Smooth muscle cell (in vitro differentiated cells): ENCODE measurements at regions not wholly inside any gene's neighbourhood (a gene's known extent, or its start where the extent isn't known, plus 50 kb on each side); places are given as distances from the start of the nearest gene placed in this dataset.
A peak's percentile ranks its signal among the peaks of the same experiment; 100 is the strongest.

Experiments used
- DNase-seq: peaks from one replicate; lab custom pipeline; 2025; ENCODE audit not compliant: unreplicated experiment; lab: John Stamatoyannopoulos, UW
- H2AFZ ChIP-seq: fragments of 200-600 bp; sonication (generic); 2 replicates; pipeline ENCODE4 v1.6.0; 2016; ENCODE audit warnings: antibody characterized with exemption, low read depth, mild to moderate bottlenecking
- H3F3A ChIP-seq: fragments of 200-600 bp; sonication (generic); 2 replicates; pipeline ENCODE4 v1.6.0; 2017; ENCODE audit warnings: antibody characterized with exemption, low read depth
- H3K27ac ChIP-seq: fragments of 200-600 bp; sonication (generic); 2 replicates; pipeline ENCODE4 v1.5.1; 2016; ENCODE audit warnings: low read depth, mild to moderate bottlenecking
- H3K27me3 ChIP-seq: fragments of 200-600 bp; sonication (generic); 2 replicates; pipeline ENCODE4 v1.6.1; 2016; ENCODE audit warnings: low read depth, mild to moderate bottlenecking
- H3K36me3 ChIP-seq: fragments of 200-600 bp; sonication (generic); 2 replicates; pipeline ENCODE4 v1.5.1; 2016; ENCODE audit warnings: low read depth
- H3K4me1 ChIP-seq: fragments of 200-600 bp; sonication (generic); 2 replicates; pipeline ENCODE4 v1.5.1; 2016; ENCODE audit warnings: low read depth
- H3K4me2 ChIP-seq: fragments of 200-600 bp; sonication (generic); 2 replicates; pipeline ENCODE4 v1.6.0; 2016; ENCODE audit warnings: mild to moderate bottlenecking
- H3K4me3 ChIP-seq: fragments of 200-600 bp; sonication (generic); 2 replicates; pipeline ENCODE4 v1.5.1; 2016; ENCODE audit warnings: mild to moderate bottlenecking
- H3K79me2 ChIP-seq: fragments of 200-600 bp; sonication (generic); 2 replicates; pipeline ENCODE4 v1.6.0; 2016; ENCODE audit warnings: low read depth, mild to moderate bottlenecking
- H3K9ac ChIP-seq: fragments of 200-600 bp; sonication (generic); 2 replicates; pipeline ENCODE4 v1.6.0; 2016; ENCODE audit warnings: low read depth
- H3K9me3 ChIP-seq: fragments of 200-600 bp; sonication (generic); replicated peaks from 2 replicates; pipeline ENCODE4 v1.5.1; 2016; ENCODE audit warnings: low read depth
- H4K20me1 ChIP-seq: fragments of 200-600 bp; sonication (generic); 2 replicates; pipeline ENCODE4 v1.6.0; 2016; ENCODE audit warnings: low read depth
- CTCF ChIP-seq: fragments of 200-600 bp; sonication (generic); IDR thresholded peaks from 2 replicates; pipeline ENCODE4 v1.5.1; 2017; ENCODE audit warnings: borderline replicate concordance, mild to moderate bottlenecking, antibody characterized with exemption; ENCODE audit not compliant: insufficient read depth, poor library complexity, severe bottlenecking
- WGBS: methylation state at CpG from one replicate; pipeline ENCODE4 v1.1.7; 2016; ENCODE audit warnings: low lambda C conversion rate; 5-methylcytosine and 5-hydroxymethylcytosine counted together

- Histone ChIP-seq H4K20me1 (no peaks in the 10 kb centered on the region), H3K4me2 (no peak overlapping the region), H3K36me3 (no peaks in the 10 kb centered on the region), H3K9me3 (no peaks in the 10 kb centered on the region), H3F3A (no peaks in the 10 kb centered on the region), H3K27ac (no peak overlapping the region), H2AFZ (no peak overlapping the region), H3K4me1 (no peaks in the 10 kb centered on the region), H3K27me3 (no peaks in the 10 kb centered on the region), H3K9ac (no peak overlapping the region), H3K4me3 (no peak overlapping the region), H3K79me2 (no peaks in the 10 kb centered on the region)
- TF ChIP-seq CTCF: no peak
- WGBS: 94% methylated on average over 2 of the region's 2 CpGs
- DNase-seq: no peak
Observed at GRCh38 chr9:80292231-80292630, 720.5 kb downstream of the TLE4 start.

GRCh38 chr9:80285326-80285725 lies 713.6 kb downstream of the TLE4 start:
- no peak overlapping the region for H3K4me2 ChIP-seq
- H3K9me3 ChIP-seq: no peaks in the 10 kb centered on the region
- no peaks in the 10 kb centered on the region for H3K36me3 ChIP-seq
- H3K27ac ChIP-seq: no peak overlapping the region
- no peak overlapping the region for H3K4me3 ChIP-seq
- 31% methylated on average over 2 of the region's 2 CpGs for WGBS
- no peaks in the 10 kb centered on the region for H3K79me2 ChIP-seq
- H4K20me1 ChIP-seq: no peaks in the 10 kb centered on the region
- no peaks in the 10 kb centered on the region for H3K4me1 ChIP-seq
- H3K9ac ChIP-seq: no peak overlapping the region
- H3F3A ChIP-seq: no peaks in the 10 kb centered on the region
- TF ChIP-seq CTCF: peak; percentile 25
- DNase-seq: no peak
- no peaks in the 10 kb centered on the region for H3K27me3 ChIP-seq
- H2AFZ ChIP-seq: no peak overlapping the region

- H3K79me2 ChIP-seq: no peaks in the 10 kb centered on the region
- 51% methylated on average over 3 of the region's 3 CpGs for WGBS
- H3K9me3 ChIP-seq: no peaks in the 10 kb centered on the region
- H4K20me1 ChIP-seq: no peaks in the 10 kb centered on the region
- no peak for DNase-seq
- no peak overlapping the region for H2AFZ ChIP-seq
- TF ChIP-seq CTCF: no peak
- H3K27ac ChIP-seq: no peak overlapping the region
- H3K36me3 ChIP-seq: no peaks in the 10 kb centered on the region
- no peaks in the 10 kb centered on the region for H3K4me1 ChIP-seq
- no peak overlapping the region for H3K4me2 ChIP-seq
- H3K27me3 ChIP-seq: no peaks in the 10 kb centered on the region
- H3F3A ChIP-seq: no peaks in the 10 kb centered on the region
- H3K9ac ChIP-seq: no peak overlapping the region
- no peak overlapping the region for H3K4me3 ChIP-seq
Observed at GRCh38 chr9:80282766-80283165, 711.0 kb downstream of the TLE4 start.

- Histone ChIP-seq H3K9ac (no peak overlapping the region), H4K20me1 (no peaks in the 10 kb centered on the region), H3K79me2 (no peaks in the 10 kb centered on the region), H2AFZ (no peak overlapping the region), H3K4me1 (no peaks in the 10 kb centered on the region), H3K27me3 (no peaks in the 10 kb centered on the region), H3K36me3 (no peaks in the 10 kb centered on the region), H3K4me2 (no peak overlapping the region), H3K9me3 (peaks cover 17% of the 10 kb centered on the region), H3K4me3 (no peak overlapping the region), H3K27ac (no peak overlapping the region), H3F3A (no peaks in the 10 kb centered on the region)
- TF ChIP-seq CTCF: no peak
- 85% methylated on average over 2 of the region's 2 CpGs for WGBS
- DNase-seq: no peak
Observed at GRCh38 chr9:80259079-80259478, 687.3 kb downstream of the TLE4 start.
